ENCODE measurements at regions not wholly inside any gene's neighbourhood (a gene's known extent, or its start where the extent isn't known, plus 50 kb on each side); places are given as distances from the start of the nearest gene placed in this dataset.

DNA sequence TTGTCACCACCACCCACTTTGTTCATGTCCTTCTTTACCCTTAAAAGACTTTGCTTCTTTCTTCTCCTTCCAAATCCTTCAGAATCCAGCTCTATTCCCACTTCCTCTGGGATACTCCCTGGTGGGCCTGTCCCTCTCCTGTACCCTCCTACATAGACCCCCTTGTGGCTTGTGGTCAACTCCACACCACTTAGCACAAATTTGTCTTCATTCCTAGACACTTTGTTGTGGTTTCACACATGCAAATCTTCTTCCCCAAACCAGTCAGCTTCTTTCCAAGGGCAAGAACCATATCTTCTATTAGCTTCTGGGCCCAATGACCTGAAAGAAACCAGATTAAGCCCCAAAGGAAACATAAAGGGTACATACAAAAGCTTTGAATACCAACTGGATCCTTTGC lies 342.4 kb downstream of the TNS1 start:
- POLR2A ChIA-PET = no interaction called here
- no TSS peak for BruUV-seq (replicated peaks)
- CTCF ChIA-PET (ENCODE audit: low intra/inter-chr PET ratio, low total read pairs) = no interaction called here

GRCh38 chr2:217658806-217659205 lies 344.0 kb downstream of the TNS1 start:
- ChIA-PET POLR2A (no interaction called here), CTCF (ENCODE audit: low intra/inter-chr PET ratio, low total read pairs) (no interaction called here)
- DNase-seq (ENCODE audit: low spot score) (no peak), FAIRE-seq (no peak), ATAC-seq (no peak)
- no peak for TF ChIP-seq EHMT2 (IDR thresholded peaks at IDR 0.05; ENCODE audit: borderline replicate concordance, low read depth, low read length)
- no peak for TF ChIP-seq CBX5 (CRISPR knock-in tag; IDR thresholded peaks at IDR 0.05; ENCODE audit: borderline replicate concordance)
- no peak for TF ChIP-seq RBM22 (optimal IDR thresholded peaks at IDR 0.05; ENCODE audit: low read length)
- TF ChIP-seq PAWR (CRISPR knock-in tag; IDR thresholded peaks at IDR 0.05; ENCODE audit: borderline replicate concordance) = no peak
- TF ChIP-seq PHF20 (CRISPR knock-in tag; IDR thresholded peaks at IDR 0.05) = no peak
- TF ChIP-seq, protein P1, sequence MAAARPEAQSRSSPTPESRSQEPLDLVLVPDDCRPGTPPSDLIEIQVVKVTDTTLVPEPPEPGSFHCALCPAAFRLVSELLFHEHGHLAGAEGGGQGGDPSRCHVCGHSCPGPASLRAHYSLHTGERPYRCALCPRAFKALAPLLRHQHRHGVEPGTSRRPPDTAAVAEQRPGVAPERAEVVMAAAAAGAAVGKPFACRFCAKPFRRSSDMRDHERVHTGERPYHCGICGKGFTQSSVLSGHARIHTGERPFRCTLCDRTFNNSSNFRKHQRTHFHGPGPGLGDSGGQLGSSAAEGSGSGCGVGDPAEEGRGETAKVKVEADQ (CRISPR knock-in tag; IDR thresholded peaks at IDR 0.05; ENCODE audit: borderline replicate concordance) = no peak
- TF ChIP-seq, protein P2, sequence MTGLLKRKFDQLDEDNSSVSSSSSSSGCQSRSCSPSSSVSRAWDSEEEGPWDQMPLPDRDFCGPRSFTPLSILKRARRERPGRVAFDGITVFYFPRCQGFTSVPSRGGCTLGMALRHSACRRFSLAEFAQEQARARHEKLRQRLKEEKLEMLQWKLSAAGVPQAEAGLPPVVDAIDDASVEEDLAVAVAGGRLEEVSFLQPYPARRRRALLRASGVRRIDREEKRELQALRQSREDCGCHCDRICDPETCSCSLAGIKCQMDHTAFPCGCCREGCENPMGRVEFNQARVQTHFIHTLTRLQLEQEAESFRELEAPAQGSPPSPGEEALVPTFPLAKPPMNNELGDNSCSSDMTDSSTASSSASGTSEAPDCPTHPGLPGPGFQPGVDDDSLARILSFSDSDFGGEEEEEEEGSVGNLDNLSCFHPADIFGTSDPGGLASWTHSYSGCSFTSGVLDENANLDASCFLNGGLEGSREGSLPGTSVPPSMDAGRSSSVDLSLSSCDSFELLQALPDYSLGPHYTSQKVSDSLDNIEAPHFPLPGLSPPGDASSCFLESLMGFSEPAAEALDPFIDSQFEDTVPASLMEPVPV (CRISPR knock-in tag; IDR thresholded peaks at IDR 0.05) = no peak
- TF ChIP-seq, protein P3, sequence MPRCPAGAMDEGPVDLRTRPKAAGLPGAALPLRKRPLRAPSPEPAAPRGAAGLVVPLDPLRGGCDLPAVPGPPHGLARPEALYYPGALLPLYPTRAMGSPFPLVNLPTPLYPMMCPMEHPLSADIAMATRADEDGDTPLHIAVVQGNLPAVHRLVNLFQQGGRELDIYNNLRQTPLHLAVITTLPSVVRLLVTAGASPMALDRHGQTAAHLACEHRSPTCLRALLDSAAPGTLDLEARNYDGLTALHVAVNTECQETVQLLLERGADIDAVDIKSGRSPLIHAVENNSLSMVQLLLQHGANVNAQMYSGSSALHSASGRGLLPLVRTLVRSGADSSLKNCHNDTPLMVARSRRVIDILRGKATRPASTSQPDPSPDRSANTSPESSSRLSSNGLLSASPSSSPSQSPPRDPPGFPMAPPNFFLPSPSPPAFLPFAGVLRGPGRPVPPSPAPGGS (CRISPR knock-in tag; IDR thresholded peaks at IDR 0.05) = no peak
- no peak overlapping the region for H3K27ac ChIP-seq (ENCODE audit: extremely low read length, insufficient read depth, low read length)
- H3K27me3 ChIP-seq (ENCODE audit: control insufficient read depth in 1 of 2, insufficient read depth in 2 of 2, low read length in 2 of 2) = peaks cover 1 to 25% of the 10 kb centered on the region in 2 experiments; a peak in 3 of 5 replicates
- H3K4me3 ChIP-seq (replicated peaks in 1 of 3; ENCODE audit: insufficient read depth in 1 of 3, low read depth in 2 of 3, low read length in 3 of 3) = no peak overlapping the region
- intact Hi-C loops (cut with micrococcal nuclease; ENCODE audit: unreplicated experiment) = no loop called here
- H3K9me3 ChIP-seq (ENCODE audit: low read length) = no peaks in the 10 kb centered on the region
- H3K4me2 ChIP-seq (ENCODE audit: low read depth, low read length) = no peak overlapping the region
- H4K20me1 ChIP-seq (ENCODE audit: insufficient read depth, low read length) = no peaks in the 10 kb centered on the region
- in situ Hi-C loops (cut with HindIII; ENCODE audit: extremely low pct_ligation_motif_present, low pct_unique_long_range_greater_than_20kb) = no loop called here
- no peaks in the 10 kb centered on the region for H3K4me1 ChIP-seq (ENCODE audit: insufficient read depth, low read length)
- H3K36me3 ChIP-seq (replicated peaks in 1 of 2; ENCODE audit: control insufficient read depth in 1 of 2, insufficient read depth in 2 of 2, low read length in 2 of 2) = no peaks in the 10 kb centered on the region
- no peaks in the 10 kb centered on the region for H3K79me2 ChIP-seq (ENCODE audit: insufficient read depth, low read length)
- BruUV-seq (replicated peaks) = no TSS peak
- no peak overlapping the region for H3K9ac ChIP-seq (ENCODE audit: insufficient read depth, low read depth, low read length)
- H2AFZ ChIP-seq (ENCODE audit: low read length) = no peak overlapping the region

More for the DNA sequence above, 342.4 kb downstream of the TNS1 start:
- in situ Hi-C loops (cut with HindIII; ENCODE audit: extremely low pct_ligation_motif_present, low pct_unique_long_range_greater_than_20kb) = no loop called here
- Histone ChIP-seq H3K4me3 (replicated peaks in 1 of 3; ENCODE audit: insufficient read depth in 1 of 3, low read depth in 2 of 3, low read length in 3 of 3) (no peak overlapping the region), H3K36me3 (replicated peaks in 1 of 2; ENCODE audit: control insufficient read depth in 1 of 2, insufficient read depth in 2 of 2, low read length in 2 of 2) (no peaks in the 10 kb centered on the region), H3K9me3 (ENCODE audit: low read length) (no peaks in the 10 kb centered on the region), H3K79me2 (ENCODE audit: insufficient read depth, low read length) (no peaks in the 10 kb centered on the region), H4K20me1 (ENCODE audit: insufficient read depth, low read length) (no peaks in the 10 kb centered on the region), H3K4me2 (ENCODE audit: low read depth, low read length) (no peak overlapping the region), H3K27ac (ENCODE audit: extremely low read length, insufficient read depth, low read length) (no peak overlapping the region), H2AFZ (ENCODE audit: low read length) (no peak overlapping the region), H3K27me3 (ENCODE audit: control insufficient read depth in 1 of 2, insufficient read depth in 2 of 2, low read length in 2 of 2) (peaks cover 1 to 21% of the 10 kb centered on the region in 2 experiments; a peak in 3 of 5 replicates), H3K9ac (ENCODE audit: insufficient read depth, low read depth, low read length) (no peak overlapping the region), H3K4me1 (ENCODE audit: insufficient read depth, low read length) (no peaks in the 10 kb centered on the region)
- DNase-seq (ENCODE audit: low spot score) = no peak
- intact Hi-C loops (cut with micrococcal nuclease; ENCODE audit: unreplicated experiment) = no loop called here
- TF ChIP-seq RXRB (CRISPR knock-in tag; IDR thresholded peaks at IDR 0.05; ENCODE audit: borderline replicate concordance) = no peak
- TF ChIP-seq ZNF10 (CRISPR knock-in tag; IDR thresholded peaks at IDR 0.05; ENCODE audit: borderline replicate concordance, low read depth) = no peak
- TF ChIP-seq AGO1 (IDR thresholded peaks at IDR 0.05; ENCODE audit: low read depth, low read length, poor library complexity, severe bottlenecking) = no peak
- no peak for TF ChIP-seq ADNP (CRISPR knock-in tag; IDR thresholded peaks at IDR 0.05)
- TF ChIP-seq, protein P4, sequence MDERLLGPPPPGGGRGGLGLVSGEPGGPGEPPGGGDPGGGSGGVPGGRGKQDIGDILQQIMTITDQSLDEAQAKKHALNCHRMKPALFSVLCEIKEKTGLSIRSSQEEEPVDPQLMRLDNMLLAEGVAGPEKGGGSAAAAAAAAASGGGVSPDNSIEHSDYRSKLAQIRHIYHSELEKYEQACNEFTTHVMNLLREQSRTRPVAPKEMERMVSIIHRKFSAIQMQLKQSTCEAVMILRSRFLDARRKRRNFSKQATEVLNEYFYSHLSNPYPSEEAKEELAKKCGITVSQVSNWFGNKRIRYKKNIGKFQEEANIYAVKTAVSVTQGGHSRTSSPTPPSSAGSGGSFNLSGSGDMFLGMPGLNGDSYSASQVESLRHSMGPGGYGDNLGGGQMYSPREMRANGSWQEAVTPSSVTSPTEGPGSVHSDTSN (CRISPR knock-in tag; IDR thresholded peaks at IDR 0.05) = no peak
- no peak for TF ChIP-seq HES4 (CRISPR knock-in tag; IDR thresholded peaks at IDR 0.05; ENCODE audit: borderline replicate concordance)
- TF ChIP-seq SRY (CRISPR knock-in tag; IDR thresholded peaks at IDR 0.05) = no peak
- TF ChIP-seq EP300 (IDR thresholded peaks at IDR 0.05; ENCODE audit: low read depth in 2 of 2, low read length in 2 of 2) = no peak
- TF ChIP-seq EP300 (CRISPR knock-in tag; IDR thresholded peaks at IDR 0.05; ENCODE audit: borderline replicate concordance) = no peak
- TF ChIP-seq ZIK1 (CRISPR knock-in tag; IDR thresholded peaks at IDR 0.05; ENCODE audit: borderline replicate concordance, low read depth) = no peak
- no peak for TF ChIP-seq MAFG (CRISPR knock-in tag; IDR thresholded peaks at IDR 0.05)
- no peak for TF ChIP-seq FOXO1 (CRISPR knock-in tag; IDR thresholded peaks at IDR 0.05)
- TF ChIP-seq RORA (CRISPR knock-in tag; IDR thresholded peaks at IDR 0.05) = no peak
- no peak for TF ChIP-seq HDAC6 (IDR thresholded peaks at IDR 0.05; ENCODE audit: low read depth, low read length)
- no peak for ATAC-seq
- no peak for FAIRE-seq
